BLaER1 (cell line): ENCODE measurements at regions not wholly inside any gene's neighbourhood (a gene's known extent, or its start where the extent isn't known, plus 50 kb on each side); places are given as distances from the start of the nearest gene placed in this dataset.
A peak's percentile ranks its signal among the peaks of the same experiment; 100 is the strongest.
"Not testable (repeated sequence)": the region's sequence is repeated elsewhere in the genome, so short reads cannot be mapped to it uniquely, and the experiment has no call there.

Experiments used
- H3K27ac ChIP-seq: shearing (Covaris generic); formaldehyde crosslinking; 2 replicates; pipeline ENCODE4 v1.8.1; 2022
- H3K27me3 ChIP-seq: shearing (Covaris generic); formaldehyde crosslinking; 2 replicates; pipeline ENCODE4 v1.8.1; 2022
- H3K36me3 ChIP-seq: shearing (Covaris generic); formaldehyde crosslinking; 2 replicates; pipeline ENCODE4 v1.8.1; 2022
- H3K4me1 ChIP-seq: shearing (Covaris generic); formaldehyde crosslinking; 2 replicates; pipeline ENCODE4 v1.8.1; 2022
- H3K4me2 ChIP-seq: shearing (Covaris generic); formaldehyde crosslinking; 2 replicates; pipeline ENCODE4 v1.8.1; 2022
- H3K4me3 ChIP-seq: shearing (Covaris generic); formaldehyde crosslinking; 2 replicates; pipeline ENCODE4 v1.8.1; 2022
- H3K9ac ChIP-seq: shearing (Covaris generic); formaldehyde crosslinking; 2 replicates; pipeline ENCODE4 v1.8.1; 2022
- H3K9me3 ChIP-seq: shearing (Covaris generic); formaldehyde crosslinking; 2 replicates; pipeline ENCODE4 v1.8.1; 2022
- H4K20me1 ChIP-seq: shearing (Covaris generic); formaldehyde crosslinking; 2 replicates; pipeline ENCODE4 v1.8.1; 2022
- Cebpa-rat ChIP-seq: shearing (Covaris generic); IDR thresholded peaks from 2 replicates; pipeline ENCODE4 v1.8.1; 2022

- no peaks in the 10 kb centered on the region for H3K9me3 ChIP-seq
- no peaks in the 10 kb centered on the region for H4K20me1 ChIP-seq
- TF ChIP-seq Cebpa-rat = no peak
- no peaks in the 10 kb centered on the region for H3K36me3 ChIP-seq
- no peak overlapping the region for H3K4me3 ChIP-seq
- H3K4me2 ChIP-seq = no peak overlapping the region
- H3K9ac ChIP-seq = no peak overlapping the region
- no peaks in the 10 kb centered on the region for H3K27me3 ChIP-seq
- no peaks in the 10 kb centered on the region for H3K4me1 ChIP-seq
- no peak overlapping the region for H3K27ac ChIP-seq
Observed at GRCh38 chr1:105087506-105087905, 1337.8 kb downstream of the AMY1C start.

GRCh38 chr1:105088166-105088565, 1338.5 kb downstream of the AMY1C start:
- Histone ChIP-seq H3K27ac (no peak overlapping the region), H3K27me3 (no peaks in the 10 kb centered on the region), H3K4me1 (no peaks in the 10 kb centered on the region), H3K36me3 (no peaks in the 10 kb centered on the region), H3K9me3 (no peaks in the 10 kb centered on the region), H3K9ac (no peak overlapping the region), H3K4me2 (no peak overlapping the region), H3K4me3 (no peak overlapping the region), H4K20me1 (no peaks in the 10 kb centered on the region)
- no peak for TF ChIP-seq Cebpa-rat

- H3K9me3 ChIP-seq = peaks cover 16% of the 10 kb centered on the region; the same call in 1 of the 2 replicates
- not testable (repeated sequence) for H3K4me3 ChIP-seq, H3K4me2 ChIP-seq, H3K27ac ChIP-seq, H3K9ac ChIP-seq, H4K20me1 ChIP-seq, H3K27me3 ChIP-seq, H3K36me3 ChIP-seq, H3K4me1 ChIP-seq
Observed at GRCh38 chr1:105093893-105094292, 1344.2 kb downstream of the AMY1C start.

- peaks cover 9% of the 10 kb centered on the region; the same call in 1 of the 2 replicates for H3K9me3 ChIP-seq
- H3K4me2 ChIP-seq = no peak overlapping the region
- no peaks in the 10 kb centered on the region for H3K36me3 ChIP-seq
- H3K27ac ChIP-seq = no peak overlapping the region
- no peaks in the 10 kb centered on the region for H4K20me1 ChIP-seq
- no peak overlapping the region for H3K9ac ChIP-seq
- no peak overlapping the region for H3K4me3 ChIP-seq
- TF ChIP-seq Cebpa-rat = no peak
- H3K4me1 ChIP-seq = no peaks in the 10 kb centered on the region
- H3K27me3 ChIP-seq = no peaks in the 10 kb centered on the region
Observed at GRCh38 chr1:105100102-105100501, 1350.4 kb downstream of the AMY1C start.

- no peaks in the 10 kb centered on the region for H3K36me3 ChIP-seq
- no peak overlapping the region for H3K4me3 ChIP-seq
- H3K9ac ChIP-seq = no peak overlapping the region
- H3K27me3 ChIP-seq = no peaks in the 10 kb centered on the region
- H3K9me3 ChIP-seq = peaks cover 9% of the 10 kb centered on the region; the same call in 1 of the 2 replicates
- no peak for TF ChIP-seq Cebpa-rat
- H3K27ac ChIP-seq = no peak overlapping the region
- no peaks in the 10 kb centered on the region for H3K4me1 ChIP-seq
- H3K4me2 ChIP-seq = no peak overlapping the region
- no peaks in the 10 kb centered on the region for H4K20me1 ChIP-seq
Observed at GRCh38 chr1:105101261-105101660, 1351.6 kb downstream of the AMY1C start.

- H3K4me1 ChIP-seq = no peaks in the 10 kb centered on the region
- H3K4me3 ChIP-seq = no peak overlapping the region
- TF ChIP-seq Cebpa-rat = no peak
- H3K9me3 ChIP-seq = peaks cover 8% of the 10 kb centered on the region; the same call in 1 of the 2 replicates
- H3K9ac ChIP-seq = no peak overlapping the region
- H3K27me3 ChIP-seq = no peaks in the 10 kb centered on the region
- no peak overlapping the region for H3K4me2 ChIP-seq
- no peaks in the 10 kb centered on the region for H3K36me3 ChIP-seq
- no peaks in the 10 kb centered on the region for H4K20me1 ChIP-seq
- no peak overlapping the region for H3K27ac ChIP-seq
Observed at GRCh38 chr1:105102371-105102770, 1352.7 kb downstream of the AMY1C start.

- Histone ChIP-seq H3K27me3 (no peaks in the 10 kb centered on the region), H3K4me2 (no peak overlapping the region), H3K9me3 (peaks cover 10% of the 10 kb centered on the region; the same call in 1 of the 2 replicates), H3K4me1 (0 out of 2 replicates have a peak, but pooled peaks cover 4% of the 10 kb centered on the region), H3K9ac (no peak overlapping the region), H4K20me1 (no peaks in the 10 kb centered on the region), H3K27ac (no peak overlapping the region), H3K36me3 (no peaks in the 10 kb centered on the region), H3K4me3 (no peak overlapping the region)
- no peak for TF ChIP-seq Cebpa-rat
Observed at GRCh38 chr1:105122041-105122440, 1372.3 kb downstream of the AMY1C start.

- Histone ChIP-seq H3K9me3 (peaks cover 45% of the 10 kb centered on the region), H3K4me1 (no peaks in the 10 kb centered on the region), H3K27ac (no peak overlapping the region), H3K4me3 (no peak overlapping the region), H4K20me1 (no peaks in the 10 kb centered on the region), H3K4me2 (no peak overlapping the region), H3K27me3 (no peaks in the 10 kb centered on the region), H3K9ac (no peak overlapping the region), H3K36me3 (no peaks in the 10 kb centered on the region; the same call in 1 of the 2 replicates)
- no peak for TF ChIP-seq Cebpa-rat
Observed at GRCh38 chr1:105137543-105138457, 1388.1 kb downstream of the AMY1C start.

GRCh38 chr1:105138458-105138893, 1388.8 kb downstream of the AMY1C start:
- H3K36me3 ChIP-seq = no peaks in the 10 kb centered on the region; the same call in 1 of the 2 replicates
- no peak overlapping the region for H3K4me2 ChIP-seq
- H3K9ac ChIP-seq = no peak overlapping the region
- TF ChIP-seq Cebpa-rat = no peak
- no peaks in the 10 kb centered on the region for H3K4me1 ChIP-seq
- H3K27ac ChIP-seq = no peak overlapping the region
- H3K27me3 ChIP-seq = no peaks in the 10 kb centered on the region
- H3K9me3 ChIP-seq = peaks cover 50% of the 10 kb centered on the region
- H4K20me1 ChIP-seq = no peaks in the 10 kb centered on the region
- no peak overlapping the region for H3K4me3 ChIP-seq

GRCh38 chr1:105172788-105173187, 1423.1 kb downstream of the AMY1C start:
- TF ChIP-seq Cebpa-rat = no peak
- peaks cover 23% of the 10 kb centered on the region for H3K4me1 ChIP-seq
- H3K4me2 ChIP-seq = peak overlapping the region; percentile 58
- H3K9me3 ChIP-seq = 0 out of 2 replicates have a peak, but pooled peaks cover 4% of the 10 kb centered on the region
- H4K20me1 ChIP-seq = no peaks in the 10 kb centered on the region
- H3K27me3 ChIP-seq = no peaks in the 10 kb centered on the region
- 0 out of 2 replicates have a peak overlapping the region, but pooled peaks have one; percentile 9 for H3K9ac ChIP-seq
- H3K4me3 ChIP-seq = no peak overlapping the region
- peak overlapping the region; percentile 1; the same call in 1 of the 2 replicates for H3K27ac ChIP-seq
- no peaks in the 10 kb centered on the region for H3K36me3 ChIP-seq
